HG02642 (cell line): ENCODE measurements at regions not wholly inside any gene's neighbourhood (a gene's known extent, or its start where the extent isn't known, plus 50 kb on each side); places are given as distances from the start of the nearest gene placed in this dataset.
A peak's percentile ranks its signal among the peaks of the same experiment; 100 is the strongest.
"Not testable (repeated sequence)": the region's sequence is repeated elsewhere in the genome, so short reads cannot be mapped to it uniquely, and the experiment has no call there.

Experiments used
- ATAC-seq: cut with Tn5 transposase; IDR thresholded peaks from one replicate; pipeline ENCODE4 v1.9.1; 2021; ENCODE audit warnings: mild to moderate bottlenecking; ENCODE audit not compliant: unreplicated experiment, poor library complexity

DNA sequence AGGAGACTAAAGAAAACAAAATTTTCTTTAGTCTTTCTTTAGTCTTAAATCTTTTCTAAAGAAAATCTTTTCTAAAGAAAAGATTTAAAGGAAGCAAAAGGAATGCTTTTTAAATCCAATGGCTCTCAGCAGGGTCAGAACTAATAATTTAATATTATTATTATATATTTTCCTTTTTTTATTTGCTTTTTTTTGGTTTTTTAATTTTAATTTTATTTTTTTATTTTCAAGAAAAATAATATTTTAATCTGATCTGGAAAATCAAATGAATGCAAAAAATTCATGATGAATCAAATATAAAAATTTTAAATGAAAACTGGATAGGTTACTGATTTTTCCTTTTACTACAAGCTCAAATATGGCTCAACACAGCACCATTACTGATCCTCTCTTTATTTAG, 70.7 kb upstream of the HECW1 start:
- ATAC-seq, result no peak

DNA sequence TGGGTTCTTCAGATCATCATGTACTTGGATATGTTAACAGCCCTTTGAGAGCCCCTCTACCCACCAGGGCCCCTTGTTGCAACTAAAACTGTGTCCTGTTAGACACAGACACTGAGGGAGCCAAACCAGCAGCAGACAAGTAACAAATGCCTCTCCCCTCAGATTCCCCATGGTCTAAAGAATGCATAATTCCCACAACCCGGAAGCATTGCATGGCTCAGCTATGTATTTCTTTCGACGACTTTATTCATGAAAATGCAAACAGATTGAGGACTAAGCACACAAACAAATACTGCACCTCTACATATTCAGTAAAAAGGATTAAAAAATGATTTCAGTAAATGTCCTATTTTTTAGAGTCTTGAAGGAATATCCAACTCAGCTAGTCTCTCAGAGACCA, 70.1 kb upstream of the HECW1 start:
- ATAC-seq, result no peak

DNA sequence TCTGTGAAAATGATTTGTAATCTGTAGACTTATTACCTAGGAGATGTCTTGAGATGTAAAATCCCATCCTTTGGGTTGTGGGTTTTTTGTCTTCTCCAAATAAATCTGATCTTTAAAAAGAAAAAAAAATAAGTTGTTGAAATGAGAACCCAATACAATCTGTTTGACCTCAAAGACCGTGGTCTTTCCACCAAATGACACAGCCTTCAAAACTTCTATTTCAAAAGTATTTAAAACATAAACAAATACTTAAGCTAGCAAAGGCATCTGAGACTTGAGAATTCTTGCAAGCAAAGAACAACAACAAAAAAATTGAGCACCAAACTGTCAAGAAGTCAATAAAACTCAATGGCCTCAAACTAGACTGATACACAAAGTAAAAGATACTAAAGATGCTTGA, 67.9 kb upstream of the HECW1 start:
- no peak for ATAC-seq

DNA sequence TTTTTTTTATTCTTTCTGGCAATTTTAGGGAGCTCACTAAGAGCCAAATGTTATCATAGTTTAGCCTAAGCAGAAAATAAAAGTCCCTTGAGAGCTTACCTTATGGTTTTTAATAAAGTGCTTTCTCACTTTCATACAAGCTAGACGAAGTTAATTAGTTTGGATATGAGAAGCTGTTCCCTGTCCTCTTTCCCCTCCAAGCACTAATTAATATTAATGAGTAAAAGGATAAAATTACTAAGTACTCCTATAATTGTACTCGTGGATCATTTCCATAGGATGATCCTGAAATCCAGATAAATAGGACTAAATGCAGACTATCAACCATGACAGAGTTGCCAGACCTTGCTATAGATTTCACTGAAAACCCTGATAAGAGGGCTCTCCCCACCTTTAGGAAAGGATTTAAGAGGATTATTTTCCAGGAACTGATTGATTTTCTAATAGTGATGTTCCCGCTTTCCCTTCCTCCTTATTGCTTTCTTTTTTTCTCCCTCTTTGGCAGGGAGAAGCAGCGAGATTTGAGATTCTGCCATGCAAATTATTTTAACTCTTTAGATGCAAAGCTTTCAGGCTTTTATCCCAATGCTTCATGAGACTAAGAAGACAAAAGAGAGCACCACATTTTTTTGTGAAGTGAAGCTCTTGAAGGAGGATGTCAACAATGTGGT, 58.3 kb upstream of the HECW1 start:
- no peak for ATAC-seq

DNA sequence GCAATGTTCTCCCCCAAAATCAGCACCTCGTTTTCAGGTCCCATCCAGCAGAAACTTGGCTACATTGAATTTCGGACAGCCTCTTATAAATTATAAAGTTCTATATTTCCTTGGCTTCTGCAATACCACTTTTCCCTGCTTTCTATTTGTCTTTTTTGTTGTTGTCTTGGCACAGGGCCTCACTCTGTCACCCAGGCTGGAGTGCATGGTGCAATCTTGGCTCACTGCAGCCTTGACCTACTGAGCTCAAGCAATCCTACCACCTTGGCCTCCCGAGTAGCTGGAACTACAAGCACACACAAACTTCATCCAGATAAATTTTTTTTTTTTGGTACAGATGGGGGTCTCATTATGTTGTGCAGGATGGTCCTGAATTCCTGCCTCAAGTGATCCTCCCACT, 55.3 kb upstream of the HECW1 start:
- no peak for ATAC-seq

DNA sequence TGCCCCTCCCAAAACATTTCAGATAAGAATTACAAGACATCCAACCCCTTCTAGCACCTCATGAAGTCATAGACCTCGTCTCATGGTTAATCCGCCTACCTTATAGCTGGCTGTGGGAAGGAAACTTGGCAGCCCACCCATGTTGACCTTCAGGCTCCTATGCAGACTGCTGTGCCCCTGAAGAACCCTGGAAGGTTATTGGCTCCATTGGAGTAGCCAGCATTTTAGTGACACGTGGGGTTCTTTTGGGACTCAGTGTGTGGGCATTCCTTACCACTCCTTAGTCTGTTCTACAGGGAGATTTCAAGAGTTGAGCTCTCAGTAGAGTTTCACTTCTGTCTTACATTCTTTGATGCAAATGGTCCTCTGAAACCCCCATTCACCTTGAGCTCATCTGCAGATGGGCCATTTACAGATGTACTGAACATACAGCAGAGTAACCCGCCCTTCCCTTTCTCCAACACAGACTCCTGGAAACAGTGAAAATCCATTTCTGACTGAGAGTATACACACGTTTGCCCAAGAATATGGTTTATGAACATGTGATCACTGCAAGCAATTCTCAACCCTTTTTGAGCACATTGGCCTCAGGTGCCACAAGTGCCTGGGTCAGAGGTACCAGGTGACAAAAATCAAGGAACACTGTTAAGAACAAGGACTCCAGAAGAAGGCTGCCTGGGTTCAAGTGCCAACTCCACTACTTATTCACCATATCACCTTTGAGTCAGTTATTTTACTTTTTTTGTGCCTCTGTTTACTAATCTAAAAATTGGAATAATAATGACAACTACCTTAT, 54.0 kb upstream of the HECW1 start:
- peak; percentile 65 for ATAC-seq

DNA sequence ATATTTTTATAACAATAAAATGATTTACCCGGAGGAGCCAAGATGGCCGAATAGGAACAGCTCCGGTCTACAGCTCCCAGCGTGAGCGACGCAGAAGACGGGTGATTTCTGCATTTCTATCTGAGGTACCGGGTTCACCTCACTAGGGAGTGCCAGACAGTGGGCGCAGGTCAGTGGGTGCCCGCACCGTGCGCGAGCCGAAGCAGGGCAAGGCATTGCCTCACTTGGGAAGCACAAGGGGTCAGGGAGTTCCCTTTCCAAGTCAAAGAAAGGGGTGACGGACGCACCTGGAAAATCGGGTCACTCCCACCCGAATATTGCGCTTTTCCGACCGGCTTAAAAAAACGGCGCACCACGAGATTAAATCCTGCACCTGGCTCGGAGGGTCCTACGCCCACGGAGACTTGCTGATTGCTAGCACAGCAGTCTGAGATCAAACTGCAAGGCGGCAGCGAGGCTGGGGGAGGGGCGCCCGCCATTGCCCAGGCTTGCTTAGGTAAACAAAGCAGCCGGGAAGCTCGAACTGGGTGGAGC, 53.3 kb upstream of the HECW1 start:
- ATAC-seq, result not testable (repeated sequence)
